HPDE6-E6E7 (cell line): ENCODE measurements at regions not wholly inside any gene's neighbourhood (a gene's known extent, or its start where the extent isn't known, plus 50 kb on each side); places are given as distances from the start of the nearest gene placed in this dataset.
"Not testable (repeated sequence)": the region's sequence is repeated elsewhere in the genome, so short reads cannot be mapped to it uniquely, and the experiment has no call there.

Experiments used
- DNase-seq: peaks from one replicate; pipeline ENCODE4 v3.0.0; 2011; ENCODE audit warnings: missing footprints; ENCODE audit errors: extremely low spot score

- no peak for DNase-seq
Measured at GRCh38 chr1:60861961-60862567, 220.3 kb upstream of the NFIA start.

GRCh38 chr1:60859111-60859510 lies 223.2 kb upstream of the NFIA start:
- DNase-seq, result no peak

- DNase-seq, result no peak
Measured at GRCh38 chr1:60857851-60858250, 224.5 kb upstream of the NFIA start.

GRCh38 chr1:60850084-60850483 lies 232.3 kb upstream of the NFIA start:
- DNase-seq, result no peak

GRCh38 chr1:60849401-60849800 lies 233.0 kb upstream of the NFIA start:
- no peak for DNase-seq

GRCh38 chr1:60848583-60849188 lies 233.7 kb upstream of the NFIA start:
- no peak for DNase-seq

GRCh38 chr1:60847855-60848582 lies 234.3 kb upstream of the NFIA start:
- DNase-seq, result no peak

- no peak for DNase-seq
Measured at GRCh38 chr1:60847391-60847790, 235.0 kb upstream of the NFIA start.

- not testable (repeated sequence) for DNase-seq
Measured at GRCh38 chr1:60845659-60846058, 236.7 kb upstream of the NFIA start.

GRCh38 chr1:60842304-60842703 lies 240.1 kb upstream of the NFIA start:
- DNase-seq, result no peak

- DNase-seq, result no peak
Measured at GRCh38 chr1:60841116-60842046, 241.0 kb upstream of the NFIA start.

GRCh38 chr1:60840476-60840875 lies 241.9 kb upstream of the NFIA start:
- not testable (repeated sequence) for DNase-seq

- DNase-seq, result peak; percentile 49
Measured at GRCh38 chr1:60835649-60836048, 246.7 kb upstream of the NFIA start.

GRCh38 chr1:60833173-60833572 lies 249.2 kb upstream of the NFIA start:
- no peak for DNase-seq

GRCh38 chr1:60832367-60832766 lies 250.0 kb upstream of the NFIA start:
- no peak for DNase-seq

GRCh38 chr1:60831780-60832179 lies 250.6 kb upstream of the NFIA start:
- no peak for DNase-seq

- DNase-seq, result no peak
Measured at GRCh38 chr1:60828944-60829343, 253.4 kb upstream of the NFIA start.

GRCh38 chr1:60826320-60827094 lies 255.9 kb upstream of the NFIA start:
- DNase-seq, result no peak

- DNase-seq, result no peak
Measured at GRCh38 chr1:60825593-60825992, 256.8 kb upstream of the NFIA start.

- DNase-seq, result no peak
Measured at GRCh38 chr1:60823151-60823550, 259.2 kb upstream of the NFIA start.

- no peak for DNase-seq
Measured at GRCh38 chr1:60822252-60822651, 260.1 kb upstream of the NFIA start.
